HG02642 (cell line): ENCODE measurements at regions not wholly inside any gene's neighbourhood (a gene's known extent, or its start where the extent isn't known, plus 50 kb on each side); places are given as distances from the start of the nearest gene placed in this dataset.

Experiments
- ATAC-seq: cut with Tn5 transposase; IDR thresholded peaks from one replicate; pipeline ENCODE4 v1.9.1; 2021; ENCODE audit warnings: mild to moderate bottlenecking; ENCODE audit not compliant: unreplicated experiment, poor library complexity

- no peak for ATAC-seq
Measured at GRCh38 chr18:41569867-41570266, 385.2 kb upstream of the PIK3C3 start.

- ATAC-seq, result no peak
Measured at GRCh38 chr18:41561961-41562360, 393.1 kb upstream of the PIK3C3 start.

GRCh38 chr18:41558715-41559114 lies 396.3 kb upstream of the PIK3C3 start:
- ATAC-seq, result no peak

GRCh38 chr18:41553716-41554115 lies 401.3 kb upstream of the PIK3C3 start:
- ATAC-seq, result no peak

GRCh38 chr18:41548521-41549260 lies 406.3 kb upstream of the PIK3C3 start:
- no peak for ATAC-seq

- no peak for ATAC-seq
Measured at GRCh38 chr18:41545091-41545888, 409.7 kb upstream of the PIK3C3 start.

GRCh38 chr18:41543815-41544214 lies 411.2 kb upstream of the PIK3C3 start:
- no peak for ATAC-seq

- no peak for ATAC-seq
Measured at GRCh38 chr18:41540237-41540871, 414.7 kb upstream of the PIK3C3 start.

GRCh38 chr18:41538751-41539150 lies 416.3 kb upstream of the PIK3C3 start:
- no peak for ATAC-seq

- no peak for ATAC-seq
Measured at GRCh38 chr18:41537666-41538065, 417.4 kb upstream of the PIK3C3 start.

GRCh38 chr18:41532344-41533086 lies 422.5 kb upstream of the PIK3C3 start:
- ATAC-seq, result no peak

- ATAC-seq, result no peak
Measured at GRCh38 chr18:41530970-41531369, 424.1 kb upstream of the PIK3C3 start.

- ATAC-seq, result no peak
Measured at GRCh38 chr18:41529093-41529492, 425.9 kb upstream of the PIK3C3 start.

GRCh38 chr18:41526054-41526453 lies 429.0 kb upstream of the PIK3C3 start:
- no peak for ATAC-seq

- ATAC-seq, result no peak
Measured at GRCh38 chr18:41524674-41525470, 430.2 kb upstream of the PIK3C3 start.

- ATAC-seq, result no peak
Measured at GRCh38 chr18:41517142-41517541, 437.9 kb upstream of the PIK3C3 start.

GRCh38 chr18:41513438-41513837 lies 441.6 kb upstream of the PIK3C3 start:
- no peak for ATAC-seq

- no peak for ATAC-seq
Measured at GRCh38 chr18:41504316-41504715, 450.7 kb upstream of the PIK3C3 start.

- ATAC-seq, result no peak
Measured at GRCh38 chr18:41501848-41502247, 453.2 kb upstream of the PIK3C3 start.

GRCh38 chr18:41499345-41499744 lies 455.7 kb upstream of the PIK3C3 start:
- ATAC-seq, result no peak
